ENCODE measurements at regions not wholly inside any gene's neighbourhood (a gene's known extent, or its start where the extent isn't known, plus 50 kb on each side); places are given as distances from the start of the nearest gene placed in this dataset.

DNA sequence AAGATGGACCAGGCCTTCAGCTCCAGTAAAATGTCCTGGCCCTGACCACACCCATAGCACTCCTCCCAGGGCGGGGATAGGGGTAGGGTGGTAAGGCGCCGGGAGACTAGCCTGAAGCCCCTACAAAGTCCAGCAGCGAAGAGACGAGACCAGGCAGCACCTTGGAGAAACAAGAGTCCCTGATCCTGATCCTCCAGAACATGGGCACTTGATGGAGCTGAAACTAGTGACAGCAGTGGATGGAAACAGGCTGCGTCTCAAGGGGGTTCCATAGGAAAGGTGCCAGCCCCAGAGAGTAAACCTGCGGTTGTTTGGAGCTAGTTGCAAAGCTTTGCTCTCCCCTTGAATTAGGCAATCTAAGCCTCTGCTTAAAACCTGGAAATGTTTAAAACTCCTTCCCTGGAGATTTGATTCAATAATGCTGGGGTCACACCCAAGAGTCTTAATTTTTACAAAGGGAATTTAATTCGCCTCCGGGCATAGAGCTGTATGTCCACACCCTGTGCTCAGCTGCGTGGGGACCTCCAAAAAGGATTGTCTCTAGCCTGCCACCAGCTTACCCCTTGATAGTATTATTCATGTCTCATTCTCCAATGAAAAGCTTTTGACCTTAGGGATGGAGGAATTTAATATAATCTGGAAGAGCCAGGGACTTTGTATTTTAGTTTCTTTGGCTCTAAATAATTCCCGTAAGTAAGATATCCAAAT is 258.6 kb downstream of the PMP22 start:
- TF ChIP-seq POLR2A (IDR thresholded peaks at IDR 0.05) (no peak), CTCF (IDR thresholded peaks at IDR 0.05) (no peak)
